Psoas muscle (tissue), 7 donors: ENCODE measurements at regions not wholly inside any gene's neighbourhood (a gene's known extent, or its start where the extent isn't known, plus 50 kb on each side); places are given as distances from the start of the nearest gene placed in this dataset.

Experiments
- ATAC-seq, 4 donors: fragments of 200-7000 bp; cut with Tn5 transposase; one replicate each; pipeline ENCODE4 v1.9.1; 2020; ENCODE audit warnings: moderate library complexity in 3 of 4, mild to moderate bottlenecking in 2 of 4
- DNase-seq, 2 donors: peaks; one replicate each; pipeline ENCODE4 v3.0.0-alpha.2; 2020
- H3K27ac ChIP-seq: fragments of 200-600 bp; one replicate; pipeline ENCODE4 v1.8.0; 2022
- H3K27me3 ChIP-seq, 3 donors: fragments of 200-600 bp in 1 of 3; one replicate each; pipeline versions ENCODE4 v1.6.1 to v1.8.0; 2013 to 2022; ENCODE audit warnings: low read length in 2 of 3, mild to moderate bottlenecking in 2 of 3, moderate library complexity in 1 of 3; ENCODE audit not compliant: insufficient read depth in 3 of 3
- H3K36me3 ChIP-seq, 2 donors: fragments of 200-600 bp in 1 of 2; one replicate each; pipeline versions ENCODE4 v1.6.1 to v1.8.0; 2013 to 2022; ENCODE audit warnings: low read depth in 1 of 2, mild to moderate bottlenecking in 1 of 2, moderate library complexity in 1 of 2; ENCODE audit not compliant: insufficient read depth in 1 of 2
- H3K4me1 ChIP-seq: fragments of 200-600 bp; one replicate; pipeline ENCODE4 v1.8.0; 2022
- H3K4me3 ChIP-seq: fragments of 200-600 bp; one replicate; pipeline ENCODE4 v1.8.0; 2022; ENCODE audit warnings: mild to moderate bottlenecking
- H3K9me3 ChIP-seq: fragments of 200-600 bp; one replicate; pipeline ENCODE4 v1.8.0; 2022
- WGBS, 3 donors: extraction: QIAGEN DNeasy Blood & Tissue Kit; methylation state at CpG; one replicate each; pipeline versions ENCODE4 v1.1.6 to v1.1.7; 2013; 5-methylcytosine and 5-hydroxymethylcytosine counted together
- intact Hi-C, 2 donors: fragments of 100-400 bp; cut with DNase I; formaldehyde crosslinking; loops; one replicate each; pipeline versions ENCODE4 v1.11.0 to v1.14.2; 2022
- TF ChIP-seq, protein P1 (sequence below): fragments of 200-600 bp; IDR thresholded peaks from one replicate; pipeline ENCODE4 v1.8.0; 2022; ENCODE audit warnings: antibody characterized with exemption
- donor health status: healthy with polysubstance abuse.
- donor health status: DM: no; HTN: no; CAD: no; lungs with moderate emphysema.
- donor health status: Bipolar disorder and iron deficiency.
- donor health status: healthy.
- donor health status: DM: yes; HTN: yes; CAD: no.
- donor health status: DM: no; HTN: no; CAD: no.
- donor health status: DM: yes; HTN: yes; CAD: no.

DNA sequence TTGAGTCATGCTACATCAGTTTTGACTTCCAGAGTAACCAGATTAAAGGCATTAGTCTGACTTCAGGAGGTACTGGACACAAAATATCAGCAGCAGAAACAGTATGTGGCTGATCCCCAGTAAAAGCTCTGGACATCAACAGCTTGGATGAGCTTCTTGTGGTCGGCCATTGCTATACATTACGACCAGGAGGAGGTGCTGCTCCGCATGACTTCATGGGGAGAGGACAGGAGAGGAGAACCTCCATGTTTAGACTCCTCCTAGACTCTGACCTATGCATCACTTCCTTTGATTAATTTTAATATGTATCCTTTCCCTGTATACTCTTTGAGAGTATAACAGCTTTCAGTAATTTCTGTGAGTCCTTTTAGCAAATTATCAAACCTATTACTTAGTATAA lies 285.6 kb upstream of the ARHGEF26 start:
- Histone ChIP-seq H3K27me3 (no peaks in the 10 kb centered on the region), H3K27ac (no peak overlapping the region), H3K36me3 (no peaks in the 10 kb centered on the region), H3K4me1 (no peaks in the 10 kb centered on the region), H3K9me3 (no peaks in the 10 kb centered on the region), H3K4me3 (no peak overlapping the region)
- DNase-seq, result no peak
- TF ChIP-seq, protein P1, sequence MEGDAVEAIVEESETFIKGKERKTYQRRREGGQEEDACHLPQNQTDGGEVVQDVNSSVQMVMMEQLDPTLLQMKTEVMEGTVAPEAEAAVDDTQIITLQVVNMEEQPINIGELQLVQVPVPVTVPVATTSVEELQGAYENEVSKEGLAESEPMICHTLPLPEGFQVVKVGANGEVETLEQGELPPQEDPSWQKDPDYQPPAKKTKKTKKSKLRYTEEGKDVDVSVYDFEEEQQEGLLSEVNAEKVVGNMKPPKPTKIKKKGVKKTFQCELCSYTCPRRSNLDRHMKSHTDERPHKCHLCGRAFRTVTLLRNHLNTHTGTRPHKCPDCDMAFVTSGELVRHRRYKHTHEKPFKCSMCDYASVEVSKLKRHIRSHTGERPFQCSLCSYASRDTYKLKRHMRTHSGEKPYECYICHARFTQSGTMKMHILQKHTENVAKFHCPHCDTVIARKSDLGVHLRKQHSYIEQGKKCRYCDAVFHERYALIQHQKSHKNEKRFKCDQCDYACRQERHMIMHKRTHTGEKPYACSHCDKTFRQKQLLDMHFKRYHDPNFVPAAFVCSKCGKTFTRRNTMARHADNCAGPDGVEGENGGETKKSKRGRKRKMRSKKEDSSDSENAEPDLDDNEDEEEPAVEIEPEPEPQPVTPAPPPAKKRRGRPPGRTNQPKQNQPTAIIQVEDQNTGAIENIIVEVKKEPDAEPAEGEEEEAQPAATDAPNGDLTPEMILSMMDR, result no peak
- ATAC-seq, result no peak
- intact Hi-C loops, result no loop called here
- WGBS, 3 donors, result 69 to 76% (median 75%) methylated on average over 3 of the region's 3 CpGs

DNA sequence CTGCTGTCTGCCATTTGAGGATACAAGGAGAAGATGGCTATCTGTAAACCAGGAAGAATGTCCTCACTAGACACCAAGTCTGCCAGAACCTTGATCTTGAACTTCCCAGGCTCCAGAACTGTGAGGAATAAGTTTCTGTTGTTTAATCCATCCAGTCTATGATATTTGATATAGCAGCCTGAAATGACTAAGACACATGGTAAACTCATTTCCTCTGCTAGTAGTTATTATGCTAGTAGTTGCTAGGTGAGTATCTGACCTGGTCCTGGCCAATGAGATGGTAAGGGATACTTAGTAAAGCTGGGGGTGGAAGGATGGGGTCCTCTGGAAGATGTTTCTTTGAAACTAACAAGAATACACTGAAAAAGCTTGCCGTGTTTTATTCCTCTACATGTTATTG lies 280.7 kb upstream of the ARHGEF26 start:
- Histone ChIP-seq H3K9me3 (no peaks in the 10 kb centered on the region), H3K4me3 (no peak overlapping the region), H3K27me3 (no peaks in the 10 kb centered on the region), H3K4me1 (no peaks in the 10 kb centered on the region), H3K27ac (no peak overlapping the region), H3K36me3 (no peaks in the 10 kb centered on the region)
- TF ChIP-seq, protein P1, result no peak
- WGBS, 3 donors, result 86 to 95% (median 90%) methylated on average over 1 of the region's 1 CpG
- ATAC-seq, result no peak
- no peak for DNase-seq
- intact Hi-C loops, result no loop called here

DNA sequence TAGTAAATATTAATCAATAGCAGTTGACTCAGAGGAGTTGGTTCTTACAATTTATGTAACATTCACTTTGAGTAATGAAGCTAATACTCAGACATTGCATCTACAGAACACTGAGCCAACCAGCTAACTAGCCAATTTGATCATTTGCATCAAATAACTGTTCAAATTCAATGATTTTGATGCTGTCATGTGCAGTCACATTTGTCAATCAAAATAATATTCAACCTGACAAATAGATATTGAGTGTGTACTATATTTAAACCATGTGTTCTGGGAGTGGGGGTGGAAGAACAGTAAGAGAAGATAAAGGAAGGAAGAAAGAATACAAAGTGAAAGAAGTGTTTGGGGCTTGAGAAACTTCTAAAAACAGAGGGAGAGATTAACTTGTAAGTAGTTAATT lies 277.2 kb upstream of the ARHGEF26 start:
- Histone ChIP-seq H3K27ac (no peak overlapping the region), H3K4me1 (no peaks in the 10 kb centered on the region), H3K4me3 (no peak overlapping the region), H3K27me3 (no peaks in the 10 kb centered on the region), H3K9me3 (no peaks in the 10 kb centered on the region), H3K36me3 (no peaks in the 10 kb centered on the region)
- no peak for DNase-seq
- ATAC-seq, result no peak
- intact Hi-C loops, result no loop called here
- TF ChIP-seq, protein P1, result no peak

DNA sequence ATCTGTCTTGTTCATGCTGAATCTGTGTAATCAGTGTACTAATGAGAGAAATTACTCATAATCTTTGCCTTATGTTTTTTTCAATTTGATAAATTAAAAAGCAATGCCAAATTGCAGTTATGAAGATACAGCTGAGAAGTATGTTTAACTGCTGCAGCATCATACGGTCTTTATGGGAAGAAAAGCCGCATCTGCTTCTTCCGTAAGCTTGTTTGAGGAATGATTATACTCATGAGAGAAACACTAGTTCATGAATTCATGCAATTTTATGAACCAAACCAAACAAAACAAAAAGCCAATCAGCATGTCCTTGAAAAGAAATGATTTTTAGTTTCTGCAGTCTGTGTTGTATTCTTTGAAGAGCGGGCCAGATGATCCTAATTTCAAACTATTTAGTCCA lies 275.9 kb upstream of the ARHGEF26 start:
- intact Hi-C loops, result no loop called here
- no peaks in the 10 kb centered on the region for H3K36me3 ChIP-seq
- DNase-seq (no peak), ATAC-seq (no peak)
- 75 to 79% (median 77%) methylated on average over 4 of the region's 4 CpGs for WGBS, 3 donors
- H3K9me3 ChIP-seq, result no peaks in the 10 kb centered on the region
- H3K4me3 ChIP-seq, result no peak overlapping the region
- no peak overlapping the region for H3K27ac ChIP-seq
- H3K4me1 ChIP-seq, result no peaks in the 10 kb centered on the region
- H3K27me3 ChIP-seq, result no peaks in the 10 kb centered on the region
- TF ChIP-seq, protein P1, result no peak

DNA sequence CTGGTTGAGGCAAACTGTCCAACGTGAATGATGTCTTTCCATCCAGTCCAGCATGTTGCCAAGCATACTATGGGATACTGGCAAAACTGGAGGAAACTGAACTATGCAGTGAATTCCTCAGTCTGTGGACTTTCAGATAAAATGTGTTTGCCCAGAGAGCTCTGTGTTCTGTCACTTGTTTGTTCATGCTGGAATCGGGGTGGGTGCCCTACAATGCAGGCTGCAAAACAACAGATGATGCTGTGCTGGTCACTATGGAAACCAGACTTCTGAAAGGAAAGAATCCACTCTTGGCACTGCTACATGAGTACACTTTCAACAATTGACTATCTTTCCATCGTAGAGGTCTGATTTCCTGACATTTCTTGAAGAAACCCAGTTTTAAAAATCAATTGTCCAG lies 272.5 kb upstream of the ARHGEF26 start:
- no peaks in the 10 kb centered on the region for H3K27me3 ChIP-seq
- WGBS, 3 donors, result 38 to 44% (median 42%) methylated on average over 3 of the region's 3 CpGs
- H3K4me3 ChIP-seq, result no peak overlapping the region
- H3K4me1 ChIP-seq, result no peaks in the 10 kb centered on the region
- intact Hi-C loops, result no loop called here
- DNase-seq (no peak), ATAC-seq (no peak)
- H3K36me3 ChIP-seq, result no peaks in the 10 kb centered on the region
- TF ChIP-seq, protein P1, result no peak
- no peaks in the 10 kb centered on the region for H3K9me3 ChIP-seq
- no peak overlapping the region for H3K27ac ChIP-seq
